HPDE6-E6E7 (cell line): ENCODE measurements at regions not wholly inside any gene's neighbourhood (a gene's known extent, or its start where the extent isn't known, plus 50 kb on each side); places are given as distances from the start of the nearest gene placed in this dataset.
A peak's percentile ranks its signal among the peaks of the same experiment; 100 is the strongest.

Source experiments
- DNase-seq: peaks from one replicate; pipeline ENCODE4 v3.0.0; 2011; ENCODE audit warnings: missing footprints; ENCODE audit errors: extremely low spot score

GRCh38 chr20:48205281-48205782 is 420.1 kb upstream of the SULF2 start:
- no peak for DNase-seq

GRCh38 chr20:48204499-48204898 is 419.2 kb upstream of the SULF2 start:
- no peak for DNase-seq

GRCh38 chr20:48203252-48203651 is 418.0 kb upstream of the SULF2 start:
- DNase-seq, result no peak

- no peak for DNase-seq
These were observed 417.2 kb upstream of the SULF2 start for GRCh38 chr20:48202334-48203113.

- DNase-seq, result no peak
These were observed 416.6 kb upstream of the SULF2 start for GRCh38 chr20:48201885-48202284.

GRCh38 chr20:48201188-48201587 is 415.9 kb upstream of the SULF2 start:
- DNase-seq, result no peak

GRCh38 chr20:48198929-48199451 is 413.7 kb upstream of the SULF2 start:
- DNase-seq, result no peak

GRCh38 chr20:48197066-48197465 is 411.8 kb upstream of the SULF2 start:
- no peak for DNase-seq

- no peak for DNase-seq
These were observed 411.2 kb upstream of the SULF2 start for GRCh38 chr20:48196486-48196885.

- DNase-seq, result no peak
These were observed 410.7 kb upstream of the SULF2 start for GRCh38 chr20:48196001-48196400.

GRCh38 chr20:48195121-48195870 is 410.0 kb upstream of the SULF2 start:
- DNase-seq, result no peak

- no peak for DNase-seq
These were observed 409.3 kb upstream of the SULF2 start for GRCh38 chr20:48194583-48194982.

- DNase-seq, result no peak
These were observed 408.5 kb upstream of the SULF2 start for GRCh38 chr20:48193627-48194425.

- no peak for DNase-seq
These were observed 406.8 kb upstream of the SULF2 start for GRCh38 chr20:48192109-48192508.

GRCh38 chr20:48191200-48191599 is 405.9 kb upstream of the SULF2 start:
- DNase-seq, result peak; percentile 41

- DNase-seq, result no peak
These were observed 405.5 kb upstream of the SULF2 start for GRCh38 chr20:48190757-48191156.

GRCh38 chr20:48189181-48189580 is 403.9 kb upstream of the SULF2 start:
- peak; percentile 92 for DNase-seq

GRCh38 chr20:48187851-48188250 is 402.6 kb upstream of the SULF2 start:
- no peak for DNase-seq

GRCh38 chr20:48186915-48187314 is 401.6 kb upstream of the SULF2 start:
- DNase-seq, result no peak

- no peak for DNase-seq
These were observed 401.2 kb upstream of the SULF2 start for GRCh38 chr20:48186447-48186846.

GRCh38 chr20:48184229-48184628 is 398.9 kb upstream of the SULF2 start:
- DNase-seq, result no peak
